ENCODE measurements at regions not wholly inside any gene's neighbourhood (a gene's known extent, or its start where the extent isn't known, plus 50 kb on each side); places are given as distances from the start of the nearest gene placed in this dataset.

DNA sequence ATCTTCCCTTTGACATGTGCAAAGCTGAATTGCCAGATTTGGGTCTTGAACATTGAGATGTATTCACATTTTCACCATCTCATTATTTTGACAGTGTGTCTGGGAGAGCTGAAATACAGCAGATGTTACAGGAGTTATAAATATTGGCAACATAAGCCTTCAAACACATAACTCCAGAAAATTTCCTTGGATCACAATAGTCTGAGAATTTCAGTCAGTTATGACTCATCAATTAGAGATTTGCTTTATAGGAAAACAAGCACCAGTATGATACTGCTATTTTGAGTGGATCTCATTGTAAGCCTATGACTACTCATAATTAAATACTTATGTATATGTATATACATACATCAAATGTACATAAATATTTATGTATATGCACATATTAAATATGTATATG, 1171.8 kb downstream of the AMY1C start:
- H3K27me3 Mint-ChIP-seq (ENCODE audit: low read depth): no peaks in the 10 kb centered on the region
- TF ChIP-seq, protein P1, sequence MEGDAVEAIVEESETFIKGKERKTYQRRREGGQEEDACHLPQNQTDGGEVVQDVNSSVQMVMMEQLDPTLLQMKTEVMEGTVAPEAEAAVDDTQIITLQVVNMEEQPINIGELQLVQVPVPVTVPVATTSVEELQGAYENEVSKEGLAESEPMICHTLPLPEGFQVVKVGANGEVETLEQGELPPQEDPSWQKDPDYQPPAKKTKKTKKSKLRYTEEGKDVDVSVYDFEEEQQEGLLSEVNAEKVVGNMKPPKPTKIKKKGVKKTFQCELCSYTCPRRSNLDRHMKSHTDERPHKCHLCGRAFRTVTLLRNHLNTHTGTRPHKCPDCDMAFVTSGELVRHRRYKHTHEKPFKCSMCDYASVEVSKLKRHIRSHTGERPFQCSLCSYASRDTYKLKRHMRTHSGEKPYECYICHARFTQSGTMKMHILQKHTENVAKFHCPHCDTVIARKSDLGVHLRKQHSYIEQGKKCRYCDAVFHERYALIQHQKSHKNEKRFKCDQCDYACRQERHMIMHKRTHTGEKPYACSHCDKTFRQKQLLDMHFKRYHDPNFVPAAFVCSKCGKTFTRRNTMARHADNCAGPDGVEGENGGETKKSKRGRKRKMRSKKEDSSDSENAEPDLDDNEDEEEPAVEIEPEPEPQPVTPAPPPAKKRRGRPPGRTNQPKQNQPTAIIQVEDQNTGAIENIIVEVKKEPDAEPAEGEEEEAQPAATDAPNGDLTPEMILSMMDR (IDR thresholded peaks at IDR 0.05; ENCODE audit: unreplicated experiment in 3 of 3): no peak
- no peaks in the 10 kb centered on the region for H3K4me1 Mint-ChIP-seq
- no peak overlapping the region for H3K4me3 Mint-ChIP-seq
- H3K9me3 Mint-ChIP-seq: peaks cover 4% of the 10 kb centered on the region
- no peak overlapping the region for H3K27ac Mint-ChIP-seq
- H3K36me3 Mint-ChIP-seq (ENCODE audit: low read depth): no peaks in the 10 kb centered on the region

GRCh38 chr1:104923075-104923474, 1173.4 kb downstream of the AMY1C start:
- H3K4me3 Mint-ChIP-seq: no peak overlapping the region
- TF ChIP-seq, protein P1 (IDR thresholded peaks at IDR 0.05; ENCODE audit: unreplicated experiment in 3 of 3): no peak
- H3K36me3 Mint-ChIP-seq (ENCODE audit: low read depth): no peaks in the 10 kb centered on the region
- H3K27me3 Mint-ChIP-seq (ENCODE audit: low read depth): no peaks in the 10 kb centered on the region
- no peaks in the 10 kb centered on the region for H3K4me1 Mint-ChIP-seq
- H3K9me3 Mint-ChIP-seq: peaks cover 4% of the 10 kb centered on the region
- no peak overlapping the region for H3K27ac Mint-ChIP-seq

- H3K36me3 Mint-ChIP-seq (ENCODE audit: low read depth): no peaks in the 10 kb centered on the region
- H3K4me1 Mint-ChIP-seq: no peaks in the 10 kb centered on the region
- H3K27me3 Mint-ChIP-seq (ENCODE audit: low read depth): no peaks in the 10 kb centered on the region
- H3K27ac Mint-ChIP-seq: no peak overlapping the region
- TF ChIP-seq, protein P1 (IDR thresholded peaks at IDR 0.05; ENCODE audit: unreplicated experiment in 3 of 3): no peak
- no peaks in the 10 kb centered on the region for H3K9me3 Mint-ChIP-seq
- no peak overlapping the region for H3K4me3 Mint-ChIP-seq
Observed at GRCh38 chr1:104929280-104929679, 1179.6 kb downstream of the AMY1C start.

DNA sequence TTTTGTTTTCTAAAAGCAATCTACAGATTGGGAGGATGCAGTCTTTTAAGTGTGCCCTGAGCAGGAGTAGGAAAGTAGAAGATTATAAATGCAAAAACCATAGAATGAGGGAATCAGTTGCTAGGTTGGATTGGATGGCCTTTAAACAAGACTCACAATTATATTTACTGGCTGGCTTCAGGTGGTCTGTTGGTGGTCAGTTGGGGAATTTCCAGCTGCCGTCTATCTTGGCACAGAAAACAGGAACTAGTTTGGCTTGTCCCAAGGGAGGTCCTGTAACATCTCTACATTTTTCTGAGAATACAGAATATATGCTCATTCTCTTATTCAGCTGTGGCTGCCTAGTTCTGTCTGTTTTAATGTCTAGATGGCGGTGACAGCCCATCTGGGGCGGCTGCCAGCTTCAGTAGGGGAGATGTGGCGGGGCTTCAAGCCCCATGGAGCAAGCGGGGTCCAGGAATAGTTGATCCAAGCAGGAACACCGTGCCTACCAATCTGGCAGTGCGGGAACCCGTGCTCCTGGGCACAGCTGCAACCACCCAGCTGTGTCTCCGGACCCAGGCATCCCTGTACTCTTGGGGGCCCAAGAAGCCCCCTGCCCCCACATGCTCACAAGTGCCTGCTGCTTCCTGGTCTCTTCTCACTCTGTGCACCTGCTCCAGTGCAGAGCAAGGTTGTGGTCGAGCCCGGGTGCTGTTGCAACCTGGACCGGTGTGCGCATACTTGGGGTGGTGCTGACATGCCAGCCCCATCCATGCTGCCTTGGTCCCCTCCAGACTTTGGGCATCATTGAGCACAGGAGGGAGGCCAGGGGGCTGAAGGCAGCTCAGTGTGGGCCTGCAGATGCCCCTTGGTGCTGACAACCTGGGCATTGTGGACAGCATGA, 1182.6 kb downstream of the AMY1C start:
- H3K4me3 Mint-ChIP-seq: no peak overlapping the region
- no peaks in the 10 kb centered on the region for H3K27me3 Mint-ChIP-seq (ENCODE audit: low read depth)
- H3K9me3 Mint-ChIP-seq: no peaks in the 10 kb centered on the region
- no peaks in the 10 kb centered on the region for H3K36me3 Mint-ChIP-seq (ENCODE audit: low read depth)
- no peak overlapping the region for H3K27ac Mint-ChIP-seq
- H3K4me1 Mint-ChIP-seq: no peaks in the 10 kb centered on the region
- TF ChIP-seq, protein P1 (IDR thresholded peaks at IDR 0.05; ENCODE audit: unreplicated experiment in 3 of 3): no peak

- H3K9me3 Mint-ChIP-seq: no peaks in the 10 kb centered on the region
Observed at GRCh38 chr1:104932949-104933679, 1183.4 kb downstream of the AMY1C start.

More at GRCh38 chr1:104932949-104933679, 1183.4 kb downstream of the AMY1C start:
- Mint-ChIP-seq H3K4me3 (no peak overlapping the region), H3K27ac (no peak overlapping the region), H3K36me3 (ENCODE audit: low read depth) (no peaks in the 10 kb centered on the region), H3K27me3 (ENCODE audit: low read depth) (no peaks in the 10 kb centered on the region), H3K4me1 (no peaks in the 10 kb centered on the region)
- TF ChIP-seq, protein P1 (IDR thresholded peaks at IDR 0.05; ENCODE audit: unreplicated experiment in 3 of 3): no peak
